NOMO-1 (cell line): ENCODE measurements at regions not wholly inside any gene's neighbourhood (a gene's known extent, or its start where the extent isn't known, plus 50 kb on each side); places are given as distances from the start of the nearest gene placed in this dataset.
"Not testable (repeated sequence)": the region's sequence is repeated elsewhere in the genome, so short reads cannot be mapped to it uniquely, and the experiment has no call there.

ENCODE experiments used
- DNase-seq, 2 experiments: peaks; one replicate each; lab custom pipeline; 2025; ENCODE audit not compliant: unreplicated experiment in 2 of 2; lab: John Stamatoyannopoulos, UW

GRCh38 chr18:41073372-41073954 lies 881.6 kb upstream of the PIK3C3 start:
- no peak for DNase-seq

GRCh38 chr18:41072946-41073345 lies 882.1 kb upstream of the PIK3C3 start:
- DNase-seq, result no peak

- no peak for DNase-seq
These were observed 883.2 kb upstream of the PIK3C3 start for GRCh38 chr18:41071826-41072225.

DNA sequence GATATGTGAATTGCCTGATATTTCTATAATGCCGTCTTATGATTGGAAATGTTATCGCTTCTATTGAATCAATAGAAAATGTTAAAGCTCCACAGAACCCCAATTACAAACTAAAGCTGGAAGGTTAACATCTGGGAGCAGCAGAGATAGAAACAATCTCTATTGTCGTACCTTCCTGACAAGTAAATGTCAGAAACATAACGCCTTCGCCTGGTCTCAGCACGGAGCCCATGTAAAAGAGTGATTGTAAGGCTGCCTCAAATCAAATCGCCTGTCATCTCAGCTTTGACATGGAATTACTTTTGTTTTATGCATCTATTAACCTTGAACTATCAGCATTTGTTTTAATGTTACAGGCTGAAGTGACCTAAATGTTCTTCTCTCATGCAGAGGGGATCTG lies 885.9 kb upstream of the PIK3C3 start:
- DNase-seq, result no peak

DNA sequence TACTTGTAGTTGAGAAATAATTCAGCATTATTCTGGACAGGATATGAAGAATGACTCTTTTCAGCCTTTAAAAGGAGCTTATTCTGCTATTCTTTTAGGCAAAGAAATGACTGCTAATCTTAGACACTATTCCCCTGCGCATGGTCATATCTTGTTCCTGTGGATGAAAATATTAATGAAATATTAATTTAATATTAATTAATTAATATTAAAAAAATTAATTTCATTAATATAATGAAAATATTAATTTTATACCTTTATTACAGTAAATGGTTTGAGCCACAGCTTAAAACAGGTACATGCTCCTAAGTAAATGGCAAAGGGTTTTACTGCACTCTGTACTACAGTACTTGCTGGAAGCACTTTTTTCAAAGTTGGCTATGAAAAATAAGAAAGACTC lies 890.1 kb upstream of the PIK3C3 start:
- no peak for DNase-seq

DNA sequence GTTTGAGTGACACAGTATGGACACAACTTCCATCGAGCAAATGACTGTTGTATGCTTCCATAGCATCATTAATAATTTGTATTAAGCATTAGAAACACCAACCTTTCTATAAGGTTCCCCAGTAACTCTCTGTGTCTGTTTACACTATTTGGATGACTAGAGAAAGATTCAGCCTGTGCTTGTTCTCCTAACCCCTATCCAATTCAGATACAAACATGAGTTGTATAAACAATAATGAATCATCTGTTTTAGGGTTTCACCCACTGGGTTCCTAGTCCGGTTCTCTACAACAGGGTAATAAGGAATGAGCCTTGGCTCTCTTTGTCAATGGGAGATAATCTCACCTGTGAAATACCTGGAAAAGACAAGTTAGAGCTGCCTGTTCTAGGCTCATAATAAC lies 894.1 kb upstream of the PIK3C3 start:
- no peak for DNase-seq

DNA sequence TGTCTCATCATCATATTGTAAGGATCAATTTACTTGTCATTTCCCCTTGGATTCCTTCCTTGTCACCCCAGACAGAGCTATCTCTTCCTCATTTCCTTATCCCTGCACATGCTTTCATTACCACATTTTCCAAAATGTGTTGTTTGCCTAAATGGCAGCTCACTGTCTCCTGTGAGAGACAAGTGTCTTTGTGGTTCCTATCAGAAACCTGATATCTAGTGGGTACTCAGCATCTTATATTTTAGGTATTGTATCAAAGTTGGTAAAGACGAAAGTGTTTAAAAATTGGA lies 896.0 kb upstream of the PIK3C3 start:
- DNase-seq, result no peak

GRCh38 chr18:41058351-41059125 lies 896.5 kb upstream of the PIK3C3 start:
- no peak for DNase-seq

GRCh38 chr18:41052625-41053024 lies 902.4 kb upstream of the PIK3C3 start:
- no peak for DNase-seq

- not testable (repeated sequence) for DNase-seq
These were observed 908.8 kb upstream of the PIK3C3 start for GRCh38 chr18:41046250-41046649.

DNA sequence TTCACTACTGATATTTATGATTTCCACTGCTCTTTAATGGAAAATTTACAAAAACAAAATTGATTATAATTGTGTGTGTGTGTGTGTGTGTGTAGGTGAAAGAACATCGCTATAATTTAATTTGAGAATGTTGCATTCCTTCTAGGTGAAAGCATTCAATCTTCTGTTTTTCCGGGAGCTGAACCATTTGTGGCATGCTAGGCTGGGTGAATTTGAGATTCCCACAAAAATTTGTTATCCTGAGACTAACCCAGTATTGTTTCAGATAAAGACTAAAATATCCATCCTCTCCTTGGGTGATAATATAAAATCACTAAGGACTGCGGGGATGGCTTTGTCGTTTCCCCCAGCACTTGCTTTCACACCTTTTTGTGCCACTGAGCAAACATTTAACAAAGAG lies 911.2 kb upstream of the PIK3C3 start:
- no peak for DNase-seq

DNA sequence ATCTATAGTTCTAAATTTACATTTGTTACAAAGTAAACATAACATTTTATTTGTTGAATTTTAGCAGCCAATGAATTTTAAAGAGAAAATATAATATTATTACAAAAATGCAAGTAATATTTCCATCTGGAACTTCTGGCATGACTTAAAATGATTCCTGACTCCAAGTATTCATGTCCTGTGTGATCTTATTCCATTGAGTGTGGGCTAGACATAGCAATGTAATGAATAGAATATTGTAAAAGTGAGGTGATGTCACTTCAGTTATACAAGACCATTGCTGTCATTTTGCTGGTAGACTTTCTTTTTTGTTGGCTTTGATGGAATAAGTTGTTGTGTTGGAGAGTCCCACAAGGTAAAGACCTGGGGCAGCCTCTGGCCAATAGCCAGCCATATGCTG lies 912.2 kb upstream of the PIK3C3 start:
- DNase-seq, result no peak

GRCh38 chr18:41038071-41038470 lies 917.0 kb upstream of the PIK3C3 start:
- no peak for DNase-seq

- DNase-seq, result no peak
These were observed 918.7 kb upstream of the PIK3C3 start for GRCh38 chr18:41036346-41036745.

- no peak for DNase-seq
These were observed 920.6 kb upstream of the PIK3C3 start for GRCh38 chr18:41034413-41034812.

DNA sequence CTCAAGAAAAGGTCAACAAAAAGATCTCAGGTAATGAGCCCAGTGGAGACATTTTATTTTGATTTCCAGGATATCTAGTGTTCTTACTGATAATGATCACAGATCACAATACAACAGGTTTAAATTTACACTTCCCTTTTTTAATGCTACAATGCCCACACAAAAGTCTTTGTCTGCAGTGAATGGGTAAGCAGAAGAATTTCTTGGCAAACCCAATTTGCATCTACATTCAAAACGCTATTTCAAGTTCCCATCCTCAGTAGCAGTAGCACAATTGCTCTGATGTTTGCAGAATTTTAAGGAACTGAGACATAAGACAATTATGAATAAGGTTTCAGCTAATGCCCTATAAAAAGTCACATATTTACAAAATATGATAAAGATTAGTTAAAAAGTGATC lies 929.4 kb upstream of the PIK3C3 start:
- DNase-seq, result no peak

GRCh38 chr18:41024792-41025191 lies 930.2 kb upstream of the PIK3C3 start:
- DNase-seq, result no peak

GRCh38 chr18:41022484-41022883 lies 932.5 kb upstream of the PIK3C3 start:
- no peak for DNase-seq

DNA sequence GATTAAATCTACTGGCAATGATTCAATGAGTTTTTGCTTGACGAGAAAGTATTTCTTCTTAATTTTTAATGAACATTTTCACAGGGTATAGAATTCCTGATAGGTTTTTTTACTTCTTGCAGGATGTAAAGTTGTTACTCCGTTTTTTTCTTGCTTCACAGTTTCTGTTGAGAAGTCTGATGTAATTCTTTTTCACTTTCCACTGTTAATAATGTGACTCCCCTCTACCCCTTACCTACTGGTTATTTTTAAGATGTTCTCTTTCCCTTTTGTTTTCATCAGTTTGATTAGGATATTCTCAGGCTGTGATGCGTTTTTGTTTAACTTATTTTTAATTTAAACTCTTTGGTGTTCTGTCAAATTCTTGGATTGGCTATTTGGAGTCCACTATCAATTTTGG lies 933.9 kb upstream of the PIK3C3 start:
- no peak for DNase-seq

- DNase-seq, result no peak
These were observed 942.8 kb upstream of the PIK3C3 start for GRCh38 chr18:41012194-41012593.

- DNase-seq, result no peak
These were observed 945.1 kb upstream of the PIK3C3 start for GRCh38 chr18:41009926-41010325.

- no peak for DNase-seq
These were observed 950.7 kb upstream of the PIK3C3 start for GRCh38 chr18:41004324-41004723.

- DNase-seq, result no peak
These were observed 959.5 kb upstream of the PIK3C3 start for GRCh38 chr18:40995529-40995928.
